SK-N-SH (cell line): ENCODE measurements at regions not wholly inside any gene's neighbourhood (a gene's known extent, or its start where the extent isn't known, plus 50 kb on each side); places are given as distances from the start of the nearest gene placed in this dataset.
A peak's percentile ranks its signal among the peaks of the same experiment; 100 is the strongest.

Source experiments
- CTCF ChIA-PET: fragments of 300-600, 350-600 bp; formaldehyde crosslinking; extraction: SDS; loops from one replicate; lab custom pipeline; 2021; lab: Yijun Ruan, JAX
- POLR2A ChIA-PET: fragments of 350-600 bp; sonication (Branson Sonifier 250); formaldehyde crosslinking; extraction: SDS; loops from one replicate; lab custom pipeline; 2020; ENCODE audit warnings: antibody characterized with exemption, inconsistent platforms; lab: Yijun Ruan, JAX
- DNase-seq: peaks from one replicate; pipeline ENCODE4 v3.0.0; 2012
- H2AFZ ChIP-seq: fragments of 200-600 bp; sonication (generic); 2 replicates; pipeline ENCODE4 v1.8.1; 2016; ENCODE audit warnings: antibody characterized with exemption, mild to moderate bottlenecking, low read depth
- H3F3A ChIP-seq: fragments of 200-600 bp; sonication (generic); replicated peaks from 2 replicates; pipeline ENCODE3; 2016; ENCODE audit warnings: antibody characterized with exemption, mild to moderate bottlenecking; ENCODE audit not compliant: insufficient read depth
- H3K27ac ChIP-seq, 2 experiments: fragments of 200-500 bp in 1 of 2; fragments of 200-600 bp in 1 of 2; sonication (Bioruptor generic) in 1 of 2; sonication (generic), shearing (Covaris generic) in 1 of 2; 2 replicates each; pipeline versions ENCODE4 v1.5.1 to v1.6.1; 2014 to 2016; ENCODE audit warnings: low read depth in 2 of 2, inconsistent platforms in 1 of 2, low read length in 1 of 2, mild to moderate bottlenecking in 1 of 2, mixed read lengths in 1 of 2
- H3K27me3 ChIP-seq: fragments of 200-600 bp; sonication (generic), shearing (Covaris generic); 2 replicates; pipeline ENCODE4 v1.6.1; 2016; ENCODE audit warnings: mixed run types; ENCODE audit not compliant: insufficient read depth
- H3K36me3 ChIP-seq, 2 experiments: fragments of 200-500 bp in 1 of 2; fragments of 200-600 bp in 1 of 2; sonication (Bioruptor generic) in 1 of 2; sonication (generic) in 1 of 2; replicated peaks in 1 of 2; 2 replicates each; pipeline versions ENCODE3 to v1.5.1; 2014 to 2016; ENCODE audit warnings: low read length in 1 of 2, mild to moderate bottlenecking in 1 of 2; ENCODE audit not compliant: insufficient read depth in 2 of 2, control insufficient read depth in 1 of 2
- H3K4me1 ChIP-seq, 2 experiments: fragments of 200-500 bp in 1 of 2; fragments of 200-600 bp in 1 of 2; sonication (Bioruptor generic) in 1 of 2; sonication (generic), shearing (Covaris generic) in 1 of 2; 2 replicates each; pipeline versions ENCODE4 v1.5.1 to v1.6.1; 2014 to 2016; ENCODE audit warnings: low read depth in 1 of 2, low read length in 1 of 2, mixed run types in 1 of 2; ENCODE audit not compliant: insufficient read depth in 2 of 2, control insufficient read depth in 1 of 2
- H3K4me2 ChIP-seq: fragments of 200-600 bp; sonication (generic), shearing (Covaris generic); 2 replicates; pipeline ENCODE4 v1.6.1; 2017; ENCODE audit warnings: mixed run types
- H3K4me3 ChIP-seq, 2 experiments: fragments of 200-500 bp in 1 of 2; fragments of 200-600 bp in 1 of 2; sonication (Bioruptor generic) in 1 of 2; sonication (generic), shearing (Covaris generic) in 1 of 2; 2 replicates each; pipeline versions ENCODE4 v1.5.1 to v1.8.1; 2014 to 2016; ENCODE audit warnings: low read depth in 2 of 2, inconsistent platforms in 1 of 2, low read length in 1 of 2, mild to moderate bottlenecking in 1 of 2, mixed read lengths in 1 of 2, moderate library complexity in 1 of 2
- H3K79me2 ChIP-seq: fragments of 200-600 bp; sonication (generic); 2 replicates; pipeline ENCODE4 v1.8.1; 2017; ENCODE audit warnings: mild to moderate bottlenecking; ENCODE audit not compliant: insufficient read depth
- H3K9ac ChIP-seq: fragments of 200-600 bp; sonication (generic); 2 replicates; pipeline ENCODE4 v1.6.1; 2017; ENCODE audit warnings: mixed run types
- H3K9me2 ChIP-seq: fragments of 200-600 bp; sonication (generic); 2 replicates; pipeline ENCODE4 v1.6.1; 2017; ENCODE audit warnings: mixed run types
- H3K9me3 ChIP-seq: fragments of 200-600 bp; sonication (generic); 2 replicates; pipeline ENCODE4 v1.6.1; 2017; ENCODE audit warnings: mixed run types, mild to moderate bottlenecking, moderate library complexity
- H4K20me1 ChIP-seq: fragments of 200-600 bp; sonication (generic); 2 replicates; pipeline ENCODE4 v1.6.1; 2017; ENCODE audit warnings: mild to moderate bottlenecking, mixed run types; ENCODE audit not compliant: insufficient read depth
- CTCF ChIP-seq: fragments of 200-600 bp; sonication (generic); IDR thresholded peaks from 2 replicates; pipeline ENCODE4 v1.6.1; 2017; ENCODE audit warnings: antibody characterized with exemption, mild to moderate bottlenecking, moderate library complexity
- ELF1 ChIP-seq: IDR thresholded peaks from 2 replicates; pipeline ENCODE4 v1.4.0; 2012
- EP300 ChIP-seq, 2 experiments: IDR thresholded peaks; 2 replicates each; pipeline versions ENCODE4 v1.4.0 to v1.6.1; 2012; ENCODE audit warnings: borderline replicate concordance in 1 of 2, low read depth in 1 of 2, low read length in 1 of 2
- EZH2phosphoT487 ChIP-seq: fragments of 200-600 bp; sonication (generic); IDR thresholded peaks from 2 replicates; pipeline ENCODE4 v1.6.1; 2017; ENCODE audit warnings: low read depth, mixed run types, mild to moderate bottlenecking, antibody characterized with exemption, moderate library complexity, borderline replicate concordance
- FOXJ3 ChIP-seq: sonication (generic); formaldehyde crosslinking; IDR thresholded peaks from 2 replicates; pipeline ENCODE4 v1.5.1; 2020; ENCODE audit warnings: mild to moderate bottlenecking, missing genetic modification reagents
- GABPA ChIP-seq: IDR thresholded peaks from 2 replicates; pipeline ENCODE4 v1.4.0; 2012; ENCODE audit warnings: low read depth, mild to moderate bottlenecking
- GATA2 ChIP-seq: sonication (generic); formaldehyde crosslinking; IDR thresholded peaks from 2 replicates; pipeline ENCODE4 v1.5.0; 2020; ENCODE audit warnings: mild to moderate bottlenecking, missing genetic modification reagents
- IRF3 ChIP-seq: fragments of 150-350 bp; IDR thresholded peaks from 2 replicates; pipeline ENCODE4 v1.6.1; 2016; ENCODE audit warnings: mild to moderate bottlenecking, low read depth, low read length
- NFIC ChIP-seq: IDR thresholded peaks from 2 replicates; pipeline ENCODE4 v1.4.0; 2012; ENCODE audit warnings: borderline replicate concordance
- NRF1 ChIP-seq: IDR thresholded peaks from 2 replicates; pipeline ENCODE4 v1.6.1; 2012; ENCODE audit warnings: low read depth, mild to moderate bottlenecking, low read length
- PBX3 ChIP-seq: IDR thresholded peaks from 2 replicates; pipeline ENCODE4; 2012
- RCOR1 ChIP-seq: fragments of 150-350 bp; IDR thresholded peaks from 2 replicates; pipeline ENCODE4 v1.6.1; 2017; ENCODE audit warnings: antibody characterized with exemption, low read length
- SIN3A ChIP-seq: IDR thresholded peaks from 2 replicates; pipeline ENCODE4 v1.6.1; 2012; ENCODE audit warnings: low read depth, mild to moderate bottlenecking, low read length, moderate library complexity, borderline replicate concordance
- SMC3 ChIP-seq: IDR thresholded peaks from 2 replicates; pipeline ENCODE4 v1.6.1; 2012; ENCODE audit warnings: low read depth, low read length, improper control_type of control experiment
- TAF1 ChIP-seq: IDR thresholded peaks from 2 replicates; pipeline ENCODE4 v1.6.1; 2012; ENCODE audit warnings: low read depth, mild to moderate bottlenecking, low read length, moderate library complexity, borderline replicate concordance
- TCF12 ChIP-seq: IDR thresholded peaks from 2 replicates; pipeline ENCODE4 v1.4.0; 2012
- USF1 ChIP-seq: IDR thresholded peaks from 2 replicates; pipeline ENCODE4 v1.4.0; 2012; ENCODE audit warnings: low read depth, borderline replicate concordance
- USF2 ChIP-seq: fragments of 150-350 bp; IDR thresholded peaks from 2 replicates; pipeline ENCODE4 v1.6.1; 2017; ENCODE audit warnings: antibody characterized with exemption, low read length, low read depth, borderline replicate concordance
- YY1 ChIP-seq: IDR thresholded peaks from 2 replicates; pipeline ENCODE4 v1.4.0; 2012; ENCODE audit warnings: low read depth, mild to moderate bottlenecking
- ZBTB33 ChIP-seq: IDR thresholded peaks from 2 replicates; pipeline ENCODE4 v1.4.0; 2012; ENCODE audit warnings: low read depth, borderline replicate concordance
- WGBS: methylation state at CpG from one replicate; pipeline ENCODE4 v1.1.6; 2017; ENCODE audit warnings: low lambda C conversion rate; 5-methylcytosine and 5-hydroxymethylcytosine counted together

GRCh38 chr3:153295901-153296300, 133.9 kb downstream of the RAP2B start:
- H3K9me3 ChIP-seq: no peaks in the 10 kb centered on the region
- ChIA-PET POLR2A (no interaction called here), CTCF (interaction anchor here (0.9 kb wide), 1 partner anchor 12 kb away, joined by 3 read pairs; no protein-coding TSS in a partner anchor)
- H4K20me1 ChIP-seq: no peaks in the 10 kb centered on the region
- H3K79me2 ChIP-seq: no peaks in the 10 kb centered on the region
- H3K4me1 ChIP-seq: peaks cover 0 to 6% of the 10 kb centered on the region in 2 experiments; a peak in 1 of 4 replicates
- TF ChIP-seq RCOR1: no peak
- TF ChIP-seq EZH2phosphoT487: no peak
- TF ChIP-seq PBX3: no peak
- no peak for TF ChIP-seq SIN3A
- TF ChIP-seq SMC3: no peak
- no peak for TF ChIP-seq USF2
- no peak for TF ChIP-seq NFIC
- TF ChIP-seq NRF1: no peak
- no peak for TF ChIP-seq ELF1
- TF ChIP-seq GABPA: no peak
- no peak for TF ChIP-seq USF1
- no peak for TF ChIP-seq YY1
- no peak overlapping the region for H3K4me3 ChIP-seq
- H3K27ac ChIP-seq: no peak overlapping the region
- no peak overlapping the region for H3K9ac ChIP-seq
- DNase-seq: no peak
- no peaks in the 10 kb centered on the region for H3K36me3 ChIP-seq
- no peaks in the 10 kb centered on the region for H3K27me3 ChIP-seq
- no peak overlapping the region for H3K4me2 ChIP-seq
- no peaks in the 10 kb centered on the region for H3K9me2 ChIP-seq
- H3F3A ChIP-seq: no peaks in the 10 kb centered on the region
- 0 out of 2 replicates have a peak overlapping the region, but pooled peaks have one; percentile 9 for H2AFZ ChIP-seq

GRCh38 chr3:153305189-153305588, 143.2 kb downstream of the RAP2B start:
- Histone ChIP-seq H3K4me3 (no peak overlapping the region), H4K20me1 (no peaks in the 10 kb centered on the region), H3K27me3 (no peaks in the 10 kb centered on the region), H3K79me2 (no peaks in the 10 kb centered on the region), H3K36me3 (no peaks in the 10 kb centered on the region), H3K27ac (no peak overlapping the region), H3K9me3 (no peaks in the 10 kb centered on the region), H3K9me2 (no peaks in the 10 kb centered on the region), H3K9ac (no peak overlapping the region), H2AFZ (no peak overlapping the region), H3F3A (no peaks in the 10 kb centered on the region), H3K4me1 (no peaks in the 10 kb centered on the region), H3K4me2 (no peak overlapping the region)
- ChIA-PET CTCF (no interaction called here), POLR2A (no interaction called here)
- no peak for DNase-seq
- no peak for TF ChIP-seq ELF1
- no peak for TF ChIP-seq TCF12
- no peak for TF ChIP-seq ZBTB33
- no peak for TF ChIP-seq FOXJ3 (CRISPR knock-in tag)
- no peak for TF ChIP-seq EP300 (IDR thresholded peaks at IDR 0.05; ENCODE audit: borderline replicate concordance in 1 of 2, low read depth in 1 of 2, low read length in 1 of 2)
- no peak for TF ChIP-seq TAF1
- no peak for TF ChIP-seq CTCF
- TF ChIP-seq IRF3: no peak
- no peak for TF ChIP-seq GATA2
- 64% methylated on average over 2 of the region's 2 CpGs for WGBS
